Suprapubic skin (tissue), 4 donors: ENCODE measurements at regions not wholly inside any gene's neighbourhood (a gene's known extent, or its start where the extent isn't known, plus 50 kb on each side); places are given as distances from the start of the nearest gene placed in this dataset.

Source experiments
- CTCF ChIP-seq, 2 donors: fragments of 200-600 bp in 1 of 2; fragments of 450-650 bp in 1 of 2; sonication (generic) in 1 of 2; IDR thresholded peaks; one replicate each; pipeline ENCODE4 v1.5.1; 2016 to 2019; ENCODE audit warnings: antibody characterized with exemption in 2 of 2, mild to moderate bottlenecking in 1 of 2, moderate library complexity in 1 of 2
- POLR2A ChIP-seq, 2 donors: fragments of 450-650 bp; IDR thresholded peaks; one replicate each; pipeline ENCODE4 v1.6.1; 2017; ENCODE audit warnings: antibody characterized with exemption in 2 of 2, mild to moderate bottlenecking in 2 of 2, moderate library complexity in 2 of 2
- POLR2AphosphoS5 ChIP-seq, 3 donors: sonication (generic); formaldehyde crosslinking; IDR thresholded peaks; one replicate each; pipeline ENCODE4 v1.6.1; 2017; ENCODE audit warnings: antibody characterized with exemption in 3 of 3

- no peak for TF ChIP-seq CTCF (IDR thresholded peaks at IDR 0.05)
- TF ChIP-seq POLR2A (IDR thresholded peaks at IDR 0.05): no peak
- TF ChIP-seq POLR2AphosphoS5 (IDR thresholded peaks at IDR 0.05): no peak
These were observed 556.9 kb upstream of the RBFOX1 start for GRCh38 chr16:6775712-6776111.
